DMS 273 (cell line): ENCODE measurements at regions not wholly inside any gene's neighbourhood (a gene's known extent, or its start where the extent isn't known, plus 50 kb on each side); places are given as distances from the start of the nearest gene placed in this dataset.
A peak's percentile ranks its signal among the peaks of the same experiment; 100 is the strongest.
"Not testable (repeated sequence)": the region's sequence is repeated elsewhere in the genome, so short reads cannot be mapped to it uniquely, and the experiment has no call there.

Experiments used
- DNase-seq: peaks from one replicate; lab custom pipeline; 2025; ENCODE audit not compliant: unreplicated experiment; lab: John Stamatoyannopoulos, UW

DNA sequence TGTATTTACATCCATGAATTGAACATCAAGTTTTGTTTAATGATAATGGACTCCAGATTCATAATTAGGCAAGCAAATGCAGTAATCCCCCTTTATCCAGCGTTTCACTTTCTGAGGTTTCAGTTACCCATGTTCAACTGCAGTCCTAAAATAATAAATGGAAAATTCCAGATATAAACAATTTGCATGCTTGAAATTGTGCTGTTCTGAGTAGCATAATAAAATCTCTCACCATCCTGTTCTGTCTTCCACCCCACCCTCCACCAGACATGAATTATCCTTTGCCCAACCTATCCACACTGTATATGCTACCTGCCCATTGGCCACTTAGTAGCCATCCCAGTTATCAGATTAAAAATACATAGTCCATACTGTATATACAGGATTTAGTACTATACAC is 224.5 kb upstream of the CHAC2 start:
- DNase-seq, result no peak

DNA sequence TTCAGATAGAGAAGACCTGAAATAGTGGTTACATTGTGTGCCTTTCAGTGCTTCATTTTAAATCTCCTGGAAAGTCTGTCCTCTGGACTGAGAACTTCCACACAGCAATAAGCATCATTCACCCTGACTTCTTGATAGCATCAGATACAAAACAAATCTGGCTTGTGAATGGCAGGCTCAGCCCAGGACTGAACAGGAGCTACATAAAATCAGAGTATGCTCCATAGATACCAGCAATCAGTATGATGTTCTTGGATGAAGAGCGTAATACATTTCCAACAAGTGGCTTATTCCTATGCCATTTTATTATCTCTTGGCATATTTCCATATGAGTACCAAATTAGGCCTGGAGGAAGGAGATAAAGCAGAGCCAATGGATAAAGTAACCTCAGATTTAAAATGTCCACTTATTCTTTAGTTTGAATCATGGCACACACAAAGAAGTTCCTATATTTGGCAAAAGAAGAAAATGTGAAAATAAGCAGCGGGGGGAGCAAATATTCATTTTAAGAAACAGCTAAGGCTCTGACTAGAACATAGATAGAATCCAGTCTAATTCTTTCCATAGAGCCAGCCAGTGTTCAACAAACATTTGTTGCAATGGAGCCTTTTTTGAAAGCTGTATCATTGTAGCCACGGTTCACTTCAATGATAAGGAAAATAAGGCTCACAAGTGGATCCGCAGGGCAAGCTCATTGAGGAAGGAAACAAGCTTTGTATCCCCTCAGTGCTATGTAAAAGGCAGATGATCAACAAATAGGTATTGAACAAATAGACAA is 230.8 kb upstream of the CHAC2 start:
- no peak for DNase-seq

DNA sequence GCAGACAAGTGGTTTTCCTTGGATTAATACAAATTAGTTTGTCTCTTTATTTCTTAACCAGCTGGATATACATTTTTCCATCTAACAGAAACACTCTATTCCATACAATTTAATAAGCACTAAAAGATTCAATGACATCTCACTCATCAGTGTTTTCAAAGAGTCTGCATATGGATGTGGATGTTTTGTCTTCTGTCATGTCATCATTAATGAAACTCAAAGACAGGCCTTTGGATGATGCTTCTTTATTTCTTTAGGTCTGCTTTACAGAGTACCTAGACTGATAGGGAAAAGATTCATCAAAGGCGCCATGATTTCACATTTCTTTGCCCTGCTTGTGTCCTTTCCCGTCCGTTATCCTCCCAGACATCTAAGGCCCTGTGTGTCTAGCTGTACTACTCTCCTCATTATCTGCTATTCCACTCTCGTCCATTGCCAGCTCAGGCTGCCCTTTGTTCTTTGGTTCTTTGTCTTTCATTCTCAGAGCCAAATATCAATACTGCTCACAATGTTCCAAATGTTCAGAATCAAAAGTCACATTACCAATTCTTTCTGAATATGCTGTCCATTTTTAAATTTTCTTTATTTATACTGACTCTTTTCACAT is 232.3 kb upstream of the CHAC2 start:
- DNase-seq, result no peak

DNA sequence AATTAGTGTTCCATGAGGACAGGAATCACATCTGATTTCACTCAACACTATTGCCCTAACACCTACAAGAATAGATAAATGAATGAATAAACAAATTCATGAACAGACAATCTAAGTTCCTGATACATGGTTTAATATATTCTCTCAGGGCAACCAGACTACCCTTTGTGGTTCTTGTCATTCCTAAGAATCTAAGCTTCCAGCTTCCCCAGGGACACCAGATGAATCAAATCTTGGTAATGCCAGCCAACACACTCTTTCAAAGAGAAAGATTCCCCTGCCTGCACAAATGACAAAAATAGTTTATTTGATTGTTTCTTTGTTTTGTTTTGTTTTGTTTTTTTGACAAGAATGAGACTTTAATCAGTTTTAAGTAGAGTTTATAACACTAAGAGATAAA is 237.5 kb upstream of the CHAC2 start:
- peak; percentile 7 for DNase-seq

DNA sequence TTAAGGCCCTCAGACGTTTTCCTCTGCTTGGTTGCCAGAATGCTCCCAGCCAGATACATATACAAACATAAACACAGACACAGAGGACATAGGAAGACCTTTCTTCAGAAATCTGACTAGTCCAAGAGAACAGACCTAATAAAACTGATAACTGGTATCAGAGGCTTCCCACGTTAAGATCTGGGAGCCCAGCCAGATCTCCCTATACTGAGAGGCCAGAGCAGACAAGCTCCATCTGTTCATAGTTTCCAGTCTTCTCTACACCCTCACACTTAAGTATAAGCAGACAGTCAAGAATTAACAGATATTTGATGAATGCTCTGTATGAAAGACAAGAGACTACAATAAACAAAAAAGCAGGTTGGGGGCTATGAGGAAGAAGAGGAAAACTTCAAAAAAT is 240.5 kb upstream of the CHAC2 start:
- DNase-seq, result peak; percentile 97

DNA sequence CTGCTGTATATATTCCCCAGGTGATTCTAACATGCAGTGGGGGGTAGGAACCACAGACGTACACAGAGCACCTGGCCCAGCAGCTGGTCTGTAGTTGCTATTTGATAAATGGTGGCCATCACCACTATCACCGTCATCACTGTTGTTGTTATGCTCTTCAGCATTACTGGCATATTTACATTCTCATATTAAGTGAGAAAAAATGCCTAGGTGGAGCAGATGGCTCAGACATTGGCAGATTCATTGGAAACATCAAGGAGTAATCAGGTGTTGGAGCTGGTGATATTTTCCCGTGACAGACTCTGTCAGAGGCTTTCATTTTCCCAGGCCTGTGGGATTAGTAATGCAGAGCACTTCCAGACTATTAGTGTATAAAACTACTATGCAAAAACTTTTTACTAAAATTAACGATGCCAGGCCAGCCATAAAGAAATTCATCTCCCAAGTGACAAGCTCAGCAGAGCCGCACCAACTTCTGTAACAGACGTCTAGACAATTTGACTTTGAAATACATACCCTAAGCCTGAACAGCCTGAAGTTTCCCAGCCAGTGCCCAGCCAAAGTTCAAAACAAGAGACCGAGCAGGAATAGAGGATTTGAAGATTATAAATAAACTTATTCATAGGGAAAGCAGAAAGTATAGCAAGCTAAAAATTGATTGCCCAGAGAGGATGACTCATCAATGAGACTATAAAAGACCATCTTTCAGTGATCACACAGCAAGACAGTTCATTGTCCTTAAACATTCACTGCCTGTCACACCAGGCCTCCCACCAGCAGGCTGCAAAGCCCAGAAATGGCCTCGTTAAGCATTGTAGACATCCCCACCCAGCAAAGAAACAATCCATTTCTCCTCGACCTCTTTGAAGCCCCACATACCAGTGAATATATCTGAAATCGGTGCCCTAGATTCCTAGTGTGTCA is 247.4 kb upstream of the CHAC2 start:
- DNase-seq, result peak; percentile 75

DNA sequence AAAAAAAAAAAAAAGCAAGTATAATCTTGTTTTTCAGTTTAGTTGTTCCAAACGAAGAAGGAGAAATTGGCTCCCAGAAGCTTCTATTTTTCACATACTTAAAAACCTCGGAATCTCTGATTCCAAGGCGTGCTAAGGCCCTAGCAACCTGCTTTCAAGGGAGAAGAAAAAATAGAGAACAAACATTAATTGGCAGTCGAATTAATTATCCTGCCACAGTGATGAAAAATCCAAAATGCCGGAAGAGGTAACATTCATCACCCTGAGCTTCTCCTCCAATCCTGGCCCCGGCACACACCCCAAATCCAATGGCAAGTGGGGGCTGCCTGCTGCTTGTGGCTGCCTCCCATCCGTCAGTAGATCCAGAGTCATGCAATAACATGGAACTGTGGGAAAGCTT is 250.2 kb upstream of the CHAC2 start:
- DNase-seq, result no peak

DNA sequence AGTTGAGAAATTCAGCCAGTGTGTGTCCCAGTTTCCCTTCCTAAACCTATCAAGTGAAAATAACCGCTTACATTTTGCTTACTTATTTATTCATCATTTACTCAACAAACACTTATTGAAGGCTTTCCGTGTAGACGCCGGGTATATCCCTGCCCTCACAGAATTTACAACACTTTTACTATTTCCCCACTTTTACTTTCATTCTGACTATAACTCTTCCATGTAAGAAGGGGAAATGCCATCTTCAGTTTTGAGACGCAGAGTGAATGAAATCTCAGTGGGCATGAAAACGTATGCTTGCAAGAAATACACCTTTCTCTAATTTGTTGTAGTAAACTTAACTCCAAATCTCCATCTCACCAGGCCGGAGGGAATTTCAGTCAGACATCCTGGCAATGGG is 251.0 kb upstream of the CHAC2 start:
- no peak for DNase-seq

DNA sequence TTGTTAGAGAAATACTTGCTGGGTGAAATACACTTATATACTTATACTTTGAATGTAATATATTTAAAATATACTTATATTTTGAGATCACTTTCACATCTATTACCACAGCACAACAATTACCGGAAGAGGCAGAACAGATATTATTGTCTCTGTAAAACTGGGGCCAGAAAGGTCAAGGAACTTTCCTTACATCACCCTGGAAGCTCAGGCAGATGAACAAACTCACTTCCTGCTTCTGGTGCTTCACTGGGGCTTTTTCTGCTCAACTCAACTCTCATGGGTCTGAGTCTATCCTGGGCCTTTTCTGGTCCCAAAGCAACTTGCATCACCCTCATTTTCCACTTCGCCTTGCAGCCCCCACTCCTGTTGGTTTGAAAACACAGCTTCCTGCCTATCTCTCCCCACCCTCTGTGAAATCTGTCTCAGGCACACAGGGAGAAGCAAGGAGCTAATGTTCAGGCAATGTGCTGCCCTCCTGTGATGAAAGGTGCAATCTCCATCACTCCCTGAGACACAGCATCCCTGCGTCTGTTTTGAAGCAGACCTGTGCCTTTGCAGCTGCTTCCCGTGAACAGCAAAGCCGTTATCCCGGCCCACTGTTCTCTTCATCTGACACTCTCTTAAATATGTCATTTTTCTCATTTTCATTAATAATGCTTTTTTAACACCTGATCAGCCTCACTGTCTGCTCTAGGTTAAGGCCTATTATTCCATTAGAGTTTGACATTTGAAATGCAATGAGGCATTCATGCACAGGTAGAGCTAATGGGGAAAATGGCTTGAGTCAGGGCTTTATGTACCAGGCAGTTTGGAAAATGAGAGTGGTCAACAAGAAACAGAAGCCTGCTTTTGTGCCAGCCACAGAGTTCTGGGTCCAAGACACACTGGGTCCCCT is 251.9 kb upstream of the CHAC2 start:
- peak; percentile 45 for DNase-seq

DNA sequence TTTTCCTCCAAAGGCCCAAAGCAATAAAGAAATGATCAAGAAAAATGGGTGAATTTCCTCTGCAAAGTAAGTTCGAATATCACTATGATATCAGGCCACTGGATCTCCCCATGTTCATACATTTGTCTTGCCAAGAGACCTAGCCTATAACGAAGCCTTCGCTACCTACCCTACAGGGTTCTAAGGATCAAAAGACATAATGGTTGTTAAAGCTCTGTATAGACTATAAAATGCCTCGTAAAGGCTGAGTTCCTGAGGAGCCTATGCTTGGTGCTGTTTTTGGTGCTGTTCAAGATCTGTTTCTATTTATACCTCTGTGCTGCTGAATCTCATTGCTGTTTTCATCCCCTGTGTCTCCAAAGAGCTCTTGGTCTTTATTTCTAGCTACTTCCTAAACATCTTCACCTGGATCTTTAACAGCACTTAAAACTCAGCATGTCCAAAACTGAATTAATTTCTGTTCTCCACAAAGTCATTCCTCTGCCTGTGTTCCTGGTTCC is 254.4 kb upstream of the CHAC2 start:
- no peak for DNase-seq

DNA sequence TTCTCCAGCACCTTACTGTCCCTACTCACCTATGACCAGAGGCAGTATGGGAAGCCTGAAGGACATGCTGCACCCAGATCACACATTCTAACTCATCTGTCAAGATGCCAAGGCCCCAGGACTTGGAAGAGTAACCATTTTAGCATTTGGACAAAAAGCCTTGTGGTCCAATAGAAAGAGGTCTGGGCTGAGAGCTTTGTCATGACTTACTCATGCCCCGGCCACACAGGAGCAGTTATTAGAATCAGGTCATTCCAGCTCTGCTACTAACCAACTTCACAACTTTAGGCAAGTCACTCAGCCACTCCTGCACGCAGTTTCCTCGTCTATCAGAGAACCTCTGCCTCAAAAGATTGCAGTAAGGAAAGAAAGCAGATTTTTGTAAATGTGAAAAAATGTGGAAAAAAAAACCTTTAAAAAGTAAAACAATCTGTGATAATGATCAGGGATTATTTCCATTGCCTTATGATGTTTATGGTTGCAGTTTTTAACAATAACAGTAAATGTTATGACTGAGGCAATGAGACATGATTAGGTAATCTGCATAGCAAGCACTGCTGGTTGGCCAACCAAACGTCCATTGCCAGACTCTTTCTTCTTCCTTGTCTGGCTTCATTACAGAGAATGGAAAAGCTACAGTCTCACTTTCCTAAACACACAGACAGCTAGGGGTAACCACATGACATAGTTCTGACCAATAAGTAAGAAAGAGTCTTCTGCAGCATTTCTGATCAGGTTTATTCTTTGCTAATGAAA is 255.4 kb upstream of the CHAC2 start:
- no peak for DNase-seq

DNA sequence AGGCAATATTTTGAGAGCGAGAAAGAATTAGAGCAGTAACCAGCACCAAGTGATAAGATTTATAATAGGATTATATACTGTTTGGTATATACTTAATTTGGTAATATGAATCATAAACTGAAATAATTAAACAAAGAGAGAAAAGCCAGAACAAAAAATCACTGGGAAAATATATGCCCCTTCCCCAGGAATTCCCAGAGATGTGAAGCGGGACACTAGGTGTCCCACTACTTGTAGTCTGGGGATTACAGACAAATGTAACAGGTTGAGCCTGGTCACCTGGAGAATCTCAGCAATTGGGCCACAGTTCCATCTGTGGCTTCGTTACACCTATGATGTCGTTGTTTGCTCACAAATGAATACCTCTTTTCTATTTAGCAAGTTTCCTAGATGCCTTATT is 256.1 kb upstream of the CHAC2 start:
- no peak for DNase-seq

DNA sequence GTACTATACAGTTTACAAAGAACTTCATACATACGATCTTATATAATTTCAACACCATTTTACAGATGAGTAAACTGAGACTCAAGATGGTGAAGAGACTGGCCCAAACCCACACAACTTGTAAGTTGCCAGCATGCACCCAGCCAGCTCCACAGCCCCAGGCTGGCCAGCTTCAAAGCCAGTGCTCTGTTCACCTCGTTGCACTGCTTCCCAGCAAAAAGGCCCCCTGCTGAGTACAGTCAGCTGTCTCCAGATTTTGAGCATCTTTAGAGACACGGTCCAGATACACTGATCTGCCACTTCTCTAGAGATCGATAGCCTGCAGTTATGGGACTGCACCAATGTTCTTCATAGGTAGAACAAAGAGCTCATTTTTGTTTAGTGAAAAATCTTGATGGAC is 257.2 kb upstream of the CHAC2 start:
- DNase-seq, result peak; percentile 31

DNA sequence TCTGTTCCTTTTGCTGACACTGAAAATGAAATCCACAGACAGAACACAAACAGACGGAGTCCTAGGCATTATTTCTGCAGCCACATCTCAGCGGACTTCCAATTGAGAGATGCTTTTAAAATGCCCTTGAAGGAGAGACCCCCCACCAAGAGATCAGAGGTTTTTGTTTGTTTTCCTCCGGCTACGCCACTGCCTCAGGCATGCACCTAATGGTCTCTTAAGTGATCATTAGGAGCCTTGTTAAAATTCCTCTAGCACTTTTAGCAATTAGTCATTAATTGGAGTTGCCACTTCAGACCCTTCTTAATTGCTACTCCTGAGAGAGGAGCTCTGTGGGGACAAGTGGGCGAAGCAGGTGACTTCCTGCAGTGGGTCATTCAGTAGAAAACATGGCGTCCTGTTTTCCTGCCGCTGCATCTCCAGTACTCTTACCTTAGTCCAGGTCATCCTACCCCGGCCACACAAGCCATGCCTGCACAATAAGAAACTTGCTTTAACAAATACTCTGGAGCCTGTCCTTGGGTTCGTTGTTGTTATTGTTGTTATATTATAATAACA is 257.7 kb upstream of the CHAC2 start:
- no peak for DNase-seq

DNA sequence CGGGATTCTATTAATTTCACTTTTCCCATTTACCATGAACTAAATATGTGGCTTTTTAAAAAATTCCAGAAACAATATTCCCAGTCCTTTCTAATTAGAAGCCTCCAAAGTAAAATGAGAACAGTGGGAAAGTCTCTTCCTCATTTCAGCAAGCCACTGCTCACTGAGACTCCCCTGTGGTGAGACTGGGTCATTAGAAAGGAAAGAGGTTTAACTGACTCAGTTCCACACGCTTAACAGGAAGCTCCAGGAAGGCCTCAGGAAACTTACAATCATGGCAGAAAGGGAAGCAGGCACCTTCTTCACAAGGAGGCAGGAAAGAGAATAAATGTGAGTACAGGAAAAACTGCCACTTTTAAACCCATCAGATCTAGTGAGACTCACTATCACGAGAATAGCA is 258.9 kb upstream of the CHAC2 start:
- peak; percentile 32 for DNase-seq

DNA sequence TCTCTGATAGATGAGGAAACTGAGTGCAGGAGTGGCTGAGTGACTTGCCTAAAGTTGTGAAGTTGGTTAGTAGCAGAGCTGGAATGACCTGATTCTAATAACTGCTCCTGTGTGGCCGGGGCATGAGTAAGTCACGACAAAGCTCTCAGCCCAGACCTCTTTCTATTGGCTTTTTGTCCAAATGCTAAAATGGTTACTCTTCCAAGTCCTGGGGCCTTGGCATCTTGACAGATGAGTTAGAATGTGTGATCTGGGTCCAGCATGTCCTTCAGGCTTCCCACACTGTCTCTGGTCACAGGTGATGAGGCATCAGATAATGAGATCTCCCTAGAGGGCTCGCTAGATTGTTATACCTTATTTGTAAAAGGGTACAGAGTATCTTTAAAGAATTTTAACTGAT is 260.5 kb upstream of the CHAC2 start:
- not testable (repeated sequence) for DNase-seq

DNA sequence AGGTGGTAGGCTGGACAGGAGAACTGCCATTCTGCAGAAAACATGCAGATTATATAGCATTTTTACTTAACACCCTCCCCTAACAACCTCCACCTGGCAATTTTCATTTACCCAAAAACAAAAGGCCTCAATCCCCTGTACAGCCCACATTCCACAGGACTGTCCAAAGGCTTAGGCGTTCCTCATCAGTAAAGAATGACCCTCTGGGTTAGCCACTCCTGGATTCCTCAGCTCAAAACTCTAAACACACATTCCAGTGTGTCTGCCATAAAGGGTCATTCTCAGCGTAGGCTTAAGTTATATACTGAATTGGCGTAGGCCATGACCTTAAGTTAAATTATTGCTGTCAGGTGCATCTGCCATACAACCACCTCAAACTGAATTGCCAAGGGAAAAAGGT is 261.8 kb upstream of the CHAC2 start:
- no peak for DNase-seq

DNA sequence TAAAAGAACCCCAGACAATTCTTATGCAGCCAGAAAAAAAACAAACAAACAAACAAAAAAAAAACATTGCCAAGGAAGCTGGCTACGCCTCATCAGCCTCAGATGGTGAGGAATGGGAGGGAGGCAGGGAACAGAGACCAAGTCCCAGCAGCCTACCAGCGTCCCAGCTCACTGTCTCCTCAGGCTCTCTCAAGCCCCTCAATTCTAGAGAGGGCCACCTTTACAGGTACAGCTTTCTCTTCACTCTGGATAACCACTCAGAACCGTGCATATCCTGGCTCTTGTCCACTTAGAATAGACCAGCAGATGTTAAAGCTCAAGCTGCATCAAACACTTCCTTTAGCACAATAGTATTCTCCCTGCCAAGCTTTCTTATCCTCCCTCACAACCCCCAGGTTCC is 263.1 kb upstream of the CHAC2 start:
- no peak for DNase-seq

DNA sequence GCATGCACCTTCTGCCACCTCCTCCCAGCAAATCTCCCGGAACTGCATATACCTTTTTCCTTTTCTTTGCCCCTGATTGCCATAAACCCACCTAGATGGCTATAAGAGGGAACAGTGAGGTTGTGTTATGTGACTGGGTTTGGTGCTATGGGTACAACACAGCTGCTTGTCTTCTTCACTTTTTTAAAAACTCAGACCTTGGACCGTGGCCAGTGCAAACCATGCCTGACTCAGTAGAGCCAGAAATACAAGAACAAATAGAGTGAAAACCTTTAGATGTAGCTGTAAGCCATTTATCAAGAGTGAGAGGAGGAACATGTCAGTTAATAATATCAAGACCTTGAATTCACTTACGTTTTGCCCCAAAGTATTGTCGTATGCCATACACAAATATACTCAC is 267.4 kb upstream of the CHAC2 start:
- no peak for DNase-seq

DNA sequence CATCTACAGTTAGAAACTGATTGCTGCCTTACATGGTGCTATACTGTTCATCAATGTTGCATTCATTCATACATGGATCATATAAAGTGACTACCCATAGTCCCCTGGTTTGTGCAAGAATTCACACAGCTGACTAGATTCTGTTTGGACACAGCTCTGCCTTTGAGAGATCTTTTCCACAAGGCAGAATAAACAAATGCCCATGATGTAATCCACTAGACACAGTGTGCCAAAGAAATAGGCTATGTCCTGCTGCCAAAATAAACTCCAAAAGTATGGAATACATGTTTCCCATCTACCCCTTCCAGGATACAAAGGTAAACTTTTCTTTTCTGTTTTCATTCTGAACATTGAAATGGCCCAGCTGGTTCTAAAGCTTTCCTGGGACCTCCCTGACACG is 269.4 kb upstream of the CHAC2 start:
- DNase-seq, result no peak
